ENCODE measurements at regions not wholly inside any gene's neighbourhood (a gene's known extent, or its start where the extent isn't known, plus 50 kb on each side); places are given as distances from the start of the nearest gene placed in this dataset.

- no peak for DNase-seq
Measured at GRCh38 chr11:98800696-98801095, 220.1 kb upstream of the CNTN5 start.

- no peak for DNase-seq
Measured at GRCh38 chr11:98828986-98829708, 191.6 kb upstream of the CNTN5 start.

- no peak for DNase-seq
Measured at GRCh38 chr11:98829971-98830370, 190.8 kb upstream of the CNTN5 start.

GRCh38 chr11:98834776-98835175 is 186.0 kb upstream of the CNTN5 start:
- no peak for DNase-seq

GRCh38 chr11:98835335-98835734 is 185.4 kb upstream of the CNTN5 start:
- DNase-seq, result no peak

GRCh38 chr11:98836156-98836555 is 184.6 kb upstream of the CNTN5 start:
- DNase-seq, result no peak

- no peak for DNase-seq
Measured at GRCh38 chr11:98842187-98842586, 178.6 kb upstream of the CNTN5 start.

- DNase-seq, result no peak
Measured at GRCh38 chr11:98862169-98862568, 158.6 kb upstream of the CNTN5 start.

- DNase-seq, result no peak
Measured at GRCh38 chr11:98871690-98872089, 149.1 kb upstream of the CNTN5 start.

GRCh38 chr11:98874050-98874449 is 146.7 kb upstream of the CNTN5 start:
- DNase-seq, result no peak

GRCh38 chr11:98895936-98896335 is 124.8 kb upstream of the CNTN5 start:
- DNase-seq, result no peak

GRCh38 chr11:98940913-98941312 is 79.8 kb upstream of the CNTN5 start:
- no peak for DNase-seq

GRCh38 chr11:98944461-98944860 is 76.3 kb upstream of the CNTN5 start:
- no peak for DNase-seq

GRCh38 chr11:98952107-98952506 is 68.6 kb upstream of the CNTN5 start:
- DNase-seq, result no peak

GRCh38 chr11:98955551-98955950 is 65.2 kb upstream of the CNTN5 start:
- no peak for DNase-seq

- no peak for DNase-seq
Measured at GRCh38 chr11:98964146-98964545, 56.6 kb upstream of the CNTN5 start.

GRCh38 chr11:98965358-98965757 is 55.4 kb upstream of the CNTN5 start:
- no peak for DNase-seq

GRCh38 chr11:98965775-98966174 is 55.0 kb upstream of the CNTN5 start:
- DNase-seq, result no peak

GRCh38 chr11:98967005-98967404 is 53.7 kb upstream of the CNTN5 start:
- no peak for DNase-seq

Data from NCI-H1694 treated with DMSO at 0.1 percent for 48 hours (cell line).